Vagina (tissue), 2 donors: ENCODE measurements at regions not wholly inside any gene's neighbourhood (a gene's known extent, or its start where the extent isn't known, plus 50 kb on each side); places are given as distances from the start of the nearest gene placed in this dataset.

ENCODE experiments used
- CTCF ChIP-seq, 3 experiments: fragments of 450-650 bp in 2 of 3; fragments of 200-600 bp in 1 of 3; sonication (generic) in 1 of 3; IDR thresholded peaks; one replicate each; pipeline ENCODE4 v1.5.1; 2017 to 2019; ENCODE audit warnings: antibody characterized with exemption in 3 of 3, mild to moderate bottlenecking in 2 of 3, moderate library complexity in 2 of 3
- POLR2A ChIP-seq, 2 donors: fragments of 450-650 bp; IDR thresholded peaks; one replicate each; pipeline ENCODE4 v1.6.1; 2017; ENCODE audit warnings: antibody characterized with exemption in 2 of 2, mild to moderate bottlenecking in 2 of 2, moderate library complexity in 2 of 2

GRCh38 chr4:1556541-1557220 is 127.4 kb downstream of the FAM53A start:
- TF ChIP-seq POLR2A (IDR thresholded peaks at IDR 0.05) (no peak), CTCF (IDR thresholded peaks at IDR 0.05) (no peak)
